Pancreas (tissue), 10 donors: ENCODE measurements at regions not wholly inside any gene's neighbourhood (a gene's known extent, or its start where the extent isn't known, plus 50 kb on each side); places are given as distances from the start of the nearest gene placed in this dataset.
"Not testable (repeated sequence)": the region's sequence is repeated elsewhere in the genome, so short reads cannot be mapped to it uniquely, and the experiment has no call there.

Experiments used
- ATAC-seq, 4 donors: fragments of 200-7000 bp; cut with Tn5 transposase; one replicate each; pipeline versions ENCODE4 v1.8.0 to v1.9.1; 2020; ENCODE audit warnings: mild to moderate bottlenecking in 4 of 4, moderate library complexity in 4 of 4
- DNase-seq, 6 donors: peaks; one replicate each; pipeline ENCODE4 v3.0.0-alpha.2; 2020
- FAIRE-seq: peaks from 2 replicates; lab custom pipeline; 2012; peaks lifted over from hg19 to GRCh38; lab: Jason Lieb, UNC
- H3K27ac ChIP-seq, 4 donors: fragments of 200-600 bp; sonication (generic); 1 replicate in 3 of 4; 2 replicates in 1 of 4; pipeline versions ENCODE4 v1.5.0 to v1.8.0; 2020
- H3K27me3 ChIP-seq, 4 donors: fragments of 200-600 bp; one replicate each; pipeline ENCODE4 v1.8.0; 2021
- H3K36me3 ChIP-seq, 3 donors: fragments of 200-600 bp; sonication (generic) in 1 of 3; one replicate each; pipeline versions ENCODE4 v1.5.0 to v1.8.0; 2020 to 2021
- H3K4me1 ChIP-seq, 3 donors: fragments of 200-600 bp; one replicate each; pipeline ENCODE4 v1.8.0; 2021
- H3K4me3 ChIP-seq, 4 donors: fragments of 200-600 bp; sonication (generic) in 2 of 4; one replicate each; pipeline versions ENCODE4 v1.5.0 to v1.8.0; 2020 to 2021
- H3K9me3 ChIP-seq, 4 donors: fragments of 200-600 bp; one replicate each; pipeline ENCODE4 v1.8.0; 2021
- CTCF ChIP-seq, 4 donors: fragments of 200-600 bp; sonication (generic) in 3 of 4; IDR thresholded peaks; one replicate each; pipeline versions ENCODE4 v1.5.0 to v1.8.0; 2021; ENCODE audit warnings: antibody characterized with exemption in 4 of 4
- WGBS, 2 donors: extraction: QIAGEN DNeasy Blood & Tissue Kit; methylation state at CpG; one replicate each; pipeline ENCODE4 v1.1.7; 2013; 5-methylcytosine and 5-hydroxymethylcytosine counted together
- intact Hi-C, 3 donors: fragments of 100-400 bp; cut with DNase I; formaldehyde crosslinking; loops; one replicate each; pipeline versions ENCODE4 v1.11.1 to v1.14.2; 2022
- donor health status: healthy with polysubstance abuse.
- donor health status: DM: no; HTN: no; CAD: no; lungs with moderate emphysema.
- donor health status: DM: no; HTN: no; CAD: no.
- donor health status: control.
- donor health status: control.
- donor health status: Bipolar disorder and iron deficiency.
- donor health status: DM: yes; HTN: yes; CAD: no.
- donor health status: DM: no; HTN: no; CAD: no.
- donor health status: DM: no; HTN: no; CAD: no.
- donor health status: DM: yes; HTN: yes; CAD: no.

- no peaks in the 10 kb centered on the region for H3K4me1 ChIP-seq
- DNase-seq (no peak), FAIRE-seq (no peak), ATAC-seq (no peak)
- H3K4me3 ChIP-seq: no peak overlapping the region
- no peaks in the 10 kb centered on the region for H3K27me3 ChIP-seq
- H3K27ac ChIP-seq: no peak overlapping the region
- no peaks in the 10 kb centered on the region for H3K9me3 ChIP-seq
- intact Hi-C loops: no loop called here
- no peak for TF ChIP-seq CTCF (IDR thresholded peaks at IDR 0.05)
- H3K36me3 ChIP-seq: no peaks in the 10 kb centered on the region
- 43 to 60% methylated on average over 2 of the region's 2 CpGs for WGBS, 2 donors
These were observed 105.9 kb downstream of the SLC17A6 start for GRCh38 chr11:22444076-22444475.

- Histone ChIP-seq H3K9me3 (no peaks in the 10 kb centered on the region), H3K36me3 (no peaks in the 10 kb centered on the region), H3K27me3 (no peaks in the 10 kb centered on the region), H3K27ac (no peak overlapping the region), H3K4me1 (no peaks in the 10 kb centered on the region), H3K4me3 (no peak overlapping the region)
- WGBS, 2 donors: 25 to 27% methylated on average over 1 of the region's 1 CpG
- ATAC-seq: no peak
- FAIRE-seq: no peak
- TF ChIP-seq CTCF (IDR thresholded peaks at IDR 0.05): no peak
- intact Hi-C loops: no loop called here
- no peak for DNase-seq
These were observed 103.7 kb downstream of the SLC17A6 start for GRCh38 chr11:22441831-22442230.

- H3K4me1 ChIP-seq, H3K27me3 ChIP-seq, H3K36me3 ChIP-seq, intact Hi-C loops, H3K4me3 ChIP-seq, ATAC-seq, H3K9me3 ChIP-seq, H3K27ac ChIP-seq, DNase-seq, FAIRE-seq: not testable (repeated sequence)
- WGBS, 2 donors: 96 to 99% methylated on average over 7 of the region's 7 CpGs
These were observed 97.4 kb downstream of the SLC17A6 start for GRCh38 chr11:22435582-22435981.

GRCh38 chr11:22433517-22433916 is 95.3 kb downstream of the SLC17A6 start:
- DNase-seq (no peak), ATAC-seq (peak; percentile 51 to 69 (median 62)), FAIRE-seq (no peak)
- peak overlapping the region in 2 of 4 donors; percentile 17 to 70 for H3K27ac ChIP-seq
- peaks cover 0 to 6% (median 4%) of the 10 kb centered on the region in 3 donors for H3K4me1 ChIP-seq
- no peaks in the 10 kb centered on the region for H3K9me3 ChIP-seq
- peak overlapping the region in 2 of 4 donors; percentile 37 to 46 for H3K4me3 ChIP-seq
- 9 to 18% methylated on average over 5 of the region's 5 CpGs for WGBS, 2 donors
- no peak for TF ChIP-seq CTCF (IDR thresholded peaks at IDR 0.05)
- no peaks in the 10 kb centered on the region for H3K27me3 ChIP-seq
- H3K36me3 ChIP-seq: no peaks in the 10 kb centered on the region
- intact Hi-C loops: no loop called here

GRCh38 chr11:22433094-22433455 is 94.9 kb downstream of the SLC17A6 start:
- no peak for FAIRE-seq
- intact Hi-C loops: no loop called here
- no peaks in the 10 kb centered on the region for H3K9me3 ChIP-seq
- peak overlapping the region in 3 of 4 donors; percentile 1 to 46 (median 37) for H3K4me3 ChIP-seq
- 3 to 9% methylated on average over 5 of the region's 5 CpGs for WGBS, 2 donors
- H3K36me3 ChIP-seq: no peaks in the 10 kb centered on the region
- DNase-seq: no peak
- TF ChIP-seq CTCF (IDR thresholded peaks at IDR 0.05): no peak
- H3K27ac ChIP-seq: peak overlapping the region in 2 of 4 donors; percentile 17 to 70
- ATAC-seq: peak; percentile 51 to 69 (median 58)
- H3K4me1 ChIP-seq: peaks cover 0 to 6% (median 4%) of the 10 kb centered on the region in 3 donors
- H3K27me3 ChIP-seq: no peaks in the 10 kb centered on the region
